HG03064 (cell line): ENCODE measurements at regions not wholly inside any gene's neighbourhood (a gene's known extent, or its start where the extent isn't known, plus 50 kb on each side); places are given as distances from the start of the nearest gene placed in this dataset.

Experiments
- ATAC-seq: cut with Tn5 transposase; IDR thresholded peaks from one replicate; pipeline ENCODE4 v1.9.1; 2021; ENCODE audit warnings: low read depth; ENCODE audit not compliant: unreplicated experiment

- ATAC-seq: no peak
These were observed 133.3 kb downstream of the MGAT5B start for GRCh38 chr17:77001487-77001886.

GRCh38 chr17:77002103-77003045, 134.2 kb downstream of the MGAT5B start:
- ATAC-seq: no peak

- ATAC-seq: no peak
These were observed 135.5 kb downstream of the MGAT5B start for GRCh38 chr17:77003699-77004098.

GRCh38 chr17:77006971-77007649, 133.7 kb upstream of the SEC14L1 start:
- ATAC-seq: no peak

GRCh38 chr17:77009877-77010276, 130.9 kb upstream of the SEC14L1 start:
- no peak for ATAC-seq

- no peak for ATAC-seq
These were observed 130.1 kb upstream of the SEC14L1 start for GRCh38 chr17:77010667-77011066.

- ATAC-seq: no peak
These were observed 129.4 kb upstream of the SEC14L1 start for GRCh38 chr17:77011173-77012011.

- no peak for ATAC-seq
These were observed 122.3 kb upstream of the SEC14L1 start for GRCh38 chr17:77018504-77018903.

GRCh38 chr17:77019893-77020379, 120.8 kb upstream of the SEC14L1 start:
- ATAC-seq: no peak

- ATAC-seq: no peak
These were observed 119.8 kb upstream of the SEC14L1 start for GRCh38 chr17:77020973-77021372.

GRCh38 chr17:77022766-77023165, 118.0 kb upstream of the SEC14L1 start:
- ATAC-seq: no peak

- ATAC-seq: no peak
These were observed 115.0 kb upstream of the SEC14L1 start for GRCh38 chr17:77025781-77026180.

- no peak for ATAC-seq
These were observed 113.4 kb upstream of the SEC14L1 start for GRCh38 chr17:77027271-77027889.

GRCh38 chr17:77028900-77029299, 111.9 kb upstream of the SEC14L1 start:
- no peak for ATAC-seq

GRCh38 chr17:77032929-77033328, 107.8 kb upstream of the SEC14L1 start:
- no peak for ATAC-seq

- ATAC-seq: no peak
These were observed 106.8 kb upstream of the SEC14L1 start for GRCh38 chr17:77033892-77034404.

GRCh38 chr17:77034677-77035424, 105.9 kb upstream of the SEC14L1 start:
- no peak for ATAC-seq

- ATAC-seq: no peak
These were observed 105.2 kb upstream of the SEC14L1 start for GRCh38 chr17:77035526-77035925.

GRCh38 chr17:77036136-77036840, 104.5 kb upstream of the SEC14L1 start:
- no peak for ATAC-seq
